OCI-LY3 (cell line): ENCODE measurements at regions not wholly inside any gene's neighbourhood (a gene's known extent, or its start where the extent isn't known, plus 50 kb on each side); places are given as distances from the start of the nearest gene placed in this dataset.

ENCODE experiments used
- CTCF ChIP-seq: fragments of 200-600, 300-600 bp; sonication (generic); IDR thresholded peaks from 2 replicates; pipeline ENCODE4 v1.5.1; 2014; ENCODE audit warnings: antibody characterized with exemption, low read length, low read depth
- EZH2phosphoT487 ChIP-seq: fragments of 200-600 bp; shearing (Covaris generic); IDR thresholded peaks from 2 replicates; pipeline ENCODE4 v1.6.1; 2018; ENCODE audit warnings: antibody characterized with exemption, mixed run types, low read depth

- TF ChIP-seq CTCF = no peak
- no peak for TF ChIP-seq EZH2phosphoT487
These were observed 86.5 kb upstream of the SLC22A11 start for GRCh38 chr11:64469288-64469687.
